HCT116 (cell line): ENCODE measurements at regions not wholly inside any gene's neighbourhood (a gene's known extent, or its start where the extent isn't known, plus 50 kb on each side); places are given as distances from the start of the nearest gene placed in this dataset.

Experiments used
- ATAC-seq: fragments of 200-7000 bp; cut with Tn5 transposase; 2 replicates; pipeline ENCODE4 v1.9.1; 2020; ENCODE audit warnings: mild to moderate bottlenecking, moderate library complexity
- BruUV-seq: library from RNA; stranded (reverse); fragments of 400-500 nt; replicated peaks from 2 replicates; lab custom pipeline; 2021; lab: Mats Ljungman, UMichigan
- CTCF ChIA-PET: fragments of 300-600 bp; sonication (Branson Sonifier 250); formaldehyde crosslinking; loops from one replicate; lab custom pipeline; 2021; ENCODE audit warnings: antibody characterized with exemption; lab: Charles Lee
- POLR2A ChIA-PET: fragments of 300-600, 350-600 bp; sonication (Branson Sonifier 250); formaldehyde crosslinking; loops from one replicate; lab custom pipeline; 2021; ENCODE audit warnings: antibody characterized with exemption; lab: Charles Lee
- RAD21 ChIA-PET, 2 experiments: fragments of 300-600 bp; sonication (Branson Sonifier 250); formaldehyde crosslinking; loops; one replicate each; lab custom pipeline; 2023; ENCODE audit warnings: low total read pairs in 2 of 2; ENCODE audit not compliant: uncharacterized antibody in 2 of 2, unreplicated experiment in 2 of 2, low non-redundant PET in 1 of 2; lab: Charles Lee
- DNase-seq: peaks from one replicate; pipeline ENCODE4 v3.0.0-alpha.2; 2010; ENCODE audit warnings: low read depth, low spot score
- H2AFZ ChIP-seq: fragments of 200-600 bp; shearing (Covaris generic), sonication (generic); 2 replicates; pipeline ENCODE4 v1.6.1; 2017; ENCODE audit warnings: low read depth, mixed run types, mixed read lengths, antibody characterized with exemption, low read length; ENCODE audit not compliant: poor library complexity, severe bottlenecking
- H3K27ac ChIP-seq: 2 replicates; pipeline ENCODE4 v1.5.1; 2012; ENCODE audit warnings: low read depth, low read length
- H3K27me3 ChIP-seq: fragments of 200-600 bp; sonication (generic); 2 replicates; pipeline ENCODE4 v1.6.1; 2016; ENCODE audit warnings: mixed run types, low read length, mixed read lengths; ENCODE audit not compliant: insufficient read depth
- H3K36me3 ChIP-seq, 2 experiments: fragments of 200-500 bp in 1 of 2; fragments of 200-600 bp in 1 of 2; sonication (Bioruptor generic) in 1 of 2; sonication (generic) in 1 of 2; 2 replicates each; pipeline versions ENCODE4 v1.5.1 to v1.6.1; 2014 to 2016; ENCODE audit warnings: low read length in 2 of 2, inconsistent platforms in 1 of 2, mixed read lengths in 1 of 2, mixed run types in 1 of 2; ENCODE audit not compliant: insufficient read depth in 2 of 2, control insufficient read depth in 1 of 2
- H3K4me1 ChIP-seq, 2 experiments: fragments of 200-600 bp in 1 of 2; sonication (generic) in 1 of 2; 2 replicates each; pipeline versions ENCODE4 v1.5.1 to v1.6.1; 2012 to 2017; ENCODE audit warnings: low read length in 2 of 2, inconsistent platforms in 1 of 2, mild to moderate bottlenecking in 1 of 2, mixed read lengths in 1 of 2, mixed run types in 1 of 2, moderate library complexity in 1 of 2; ENCODE audit not compliant: insufficient read depth in 2 of 2, control insufficient read depth in 1 of 2
- H3K4me2 ChIP-seq: fragments of 200-600 bp; sonication (generic); 2 replicates; pipeline ENCODE4 v1.6.1; 2017; ENCODE audit warnings: mixed run types, low read length, mixed read lengths
- H3K4me3 ChIP-seq, 2 experiments: fragments of 200-600 bp in 1 of 2; sonication (generic) in 1 of 2; replicated peaks in 1 of 2; 2 replicates each; pipeline ENCODE4 v1.5.1; 2011 to 2016; ENCODE audit warnings: low read length in 2 of 2, control low read depth in 1 of 2, low read depth in 1 of 2, mild to moderate bottlenecking in 1 of 2, mixed read lengths in 1 of 2, mixed run types in 1 of 2
- H3K79me2 ChIP-seq: fragments of 200-600 bp; sonication (generic); 2 replicates; pipeline ENCODE4 v1.6.1; 2017; ENCODE audit warnings: mild to moderate bottlenecking, mixed run types, low read length, moderate library complexity, mixed read lengths; ENCODE audit not compliant: insufficient read depth
- H3K9ac ChIP-seq: fragments of 200-600 bp; sonication (generic); 2 replicates; pipeline ENCODE4 v1.6.1; 2016; ENCODE audit warnings: low read length, mixed read lengths
- H3K9me2 ChIP-seq: fragments of 200-600 bp; sonication (generic), shearing (Covaris generic); 2 replicates; pipeline ENCODE4 v1.6.1; 2017; ENCODE audit warnings: mixed run types, mild to moderate bottlenecking, moderate library complexity; ENCODE audit not compliant: insufficient read depth
- H3K9me3 ChIP-seq, 2 experiments: fragments of 200-500 bp in 1 of 2; fragments of 200-600 bp in 1 of 2; sonication (Bioruptor generic) in 1 of 2; sonication (generic) in 1 of 2; 2 replicates each; pipeline ENCODE4 v1.6.1; 2014 to 2017; ENCODE audit warnings: low read length in 2 of 2, mixed read lengths in 2 of 2, inconsistent platforms in 1 of 2, low read depth in 1 of 2, mild to moderate bottlenecking in 1 of 2, mixed run types in 1 of 2, moderate library complexity in 1 of 2; ENCODE audit not compliant: control insufficient read depth in 1 of 2, insufficient read depth in 1 of 2
- H4K20me1 ChIP-seq: fragments of 200-600 bp; sonication (generic), shearing (Covaris generic); 2 replicates; pipeline ENCODE4 v1.6.1; 2017; ENCODE audit warnings: mixed run types, mild to moderate bottlenecking, moderate library complexity; ENCODE audit not compliant: insufficient read depth
- CBX3 ChIP-seq: IDR thresholded peaks from 2 replicates; pipeline ENCODE4 v1.6.1; 2012; ENCODE audit warnings: low read depth
- CEBPB ChIP-seq: IDR thresholded peaks from 2 replicates; pipeline ENCODE4 v1.6.1; 2012; ENCODE audit warnings: low read depth
- EGR1 ChIP-seq: IDR thresholded peaks from 2 replicates; pipeline ENCODE4 v1.6.1; 2012; ENCODE audit warnings: low read depth
- EZH2 ChIP-seq: fragments of 200-600 bp; sonication (generic); IDR thresholded peaks from 2 replicates; pipeline ENCODE4 v1.6.1; 2017; ENCODE audit warnings: antibody characterized with exemption, mixed run types
- EZH2phosphoT487 ChIP-seq: fragments of 200-600 bp; IDR thresholded peaks from 2 replicates; pipeline ENCODE4 v1.6.1; 2018; ENCODE audit warnings: antibody characterized with exemption, borderline replicate concordance
- JUND ChIP-seq: IDR thresholded peaks from 2 replicates; pipeline ENCODE4 v1.6.1; 2012
- POLR2AphosphoS5 ChIP-seq: IDR thresholded peaks from 2 replicates; pipeline ENCODE4 v1.6.1; 2011; ENCODE audit warnings: mild to moderate bottlenecking, low read depth, low read length, moderate library complexity
- RAD21 ChIP-seq: IDR thresholded peaks from 2 replicates; pipeline ENCODE4 v1.6.1; 2012; ENCODE audit warnings: low read depth, mild to moderate bottlenecking
- SIN3A ChIP-seq: IDR thresholded peaks from 2 replicates; pipeline ENCODE4 v1.6.1; 2012; ENCODE audit warnings: low read depth
- SP1 ChIP-seq: IDR thresholded peaks from 2 replicates; pipeline ENCODE4 v1.6.1; 2012; ENCODE audit warnings: low read depth
- TCF7L2 ChIP-seq: IDR thresholded peaks from 2 replicates; pipeline ENCODE4 v1.7.0; 2011; ENCODE audit warnings: borderline replicate concordance, inconsistent platforms; ENCODE audit not compliant: insufficient read depth, insufficient read length; ENCODE audit errors: extremely low read depth
- YY1 ChIP-seq: IDR thresholded peaks from 2 replicates; pipeline ENCODE4 v1.6.1; 2011; ENCODE audit warnings: low read length, low read depth, moderate library complexity, mild to moderate bottlenecking; ENCODE audit not compliant: insufficient replicate concordance; ENCODE audit errors: extremely low read depth
- ZFX ChIP-seq: fragments of 450-650 bp; IDR thresholded peaks from 2 replicates; pipeline ENCODE4 v1.6.1; 2017
- ZNF274 ChIP-seq: fragments of 200-500 bp; sonication (Bioruptor generic); IDR thresholded peaks from 2 replicates; pipeline ENCODE4 v1.6.1; 2014; ENCODE audit warnings: mild to moderate bottlenecking, low read depth, low read length, inconsistent platforms
- intact Hi-C: fragments of 100-400 bp; cut with micrococcal nuclease; formaldehyde crosslinking; loops from 2 replicates; pipeline ENCODE4 v1.10.0; 2022
- TF ChIP-seq, protein P1 (sequence below): IDR thresholded peaks from 2 replicates; pipeline ENCODE4 v1.6.1; 2012; ENCODE audit warnings: low read depth
- TF ChIP-seq, protein P2 (sequence below): IDR thresholded peaks from 2 replicates; pipeline ENCODE4 v1.6.1; 2011; ENCODE audit warnings: mild to moderate bottlenecking, low read length, moderate library complexity; ENCODE audit not compliant: insufficient replicate concordance; ENCODE audit errors: extremely low read depth
- TF ChIP-seq, protein P3 (sequence below): IDR thresholded peaks from 2 replicates; pipeline ENCODE4 v1.6.1; 2012
- TF ChIP-seq, protein P4 (sequence below): IDR thresholded peaks from 2 replicates; pipeline ENCODE4 v1.6.1; 2012
- TF ChIP-seq, protein P5 (sequence below), 3 experiments: fragments of 200-600 bp in 1 of 3; sonication (generic) in 1 of 3; IDR thresholded peaks in 2 of 3; conservative IDR thresholded peaks in 1 of 3; 2 replicates each; pipeline ENCODE4 v1.5.1; 2012 to 2017; ENCODE audit warnings: low read depth in 2 of 3, low read length in 2 of 3, antibody characterized with exemption in 1 of 3, borderline replicate concordance in 1 of 3, control low read depth in 1 of 3, mild to moderate bottlenecking in 1 of 3, mixed read lengths in 1 of 3, mixed run types in 1 of 3, moderate library complexity in 1 of 3; ENCODE audit not compliant: insufficient read depth in 1 of 3

DNA sequence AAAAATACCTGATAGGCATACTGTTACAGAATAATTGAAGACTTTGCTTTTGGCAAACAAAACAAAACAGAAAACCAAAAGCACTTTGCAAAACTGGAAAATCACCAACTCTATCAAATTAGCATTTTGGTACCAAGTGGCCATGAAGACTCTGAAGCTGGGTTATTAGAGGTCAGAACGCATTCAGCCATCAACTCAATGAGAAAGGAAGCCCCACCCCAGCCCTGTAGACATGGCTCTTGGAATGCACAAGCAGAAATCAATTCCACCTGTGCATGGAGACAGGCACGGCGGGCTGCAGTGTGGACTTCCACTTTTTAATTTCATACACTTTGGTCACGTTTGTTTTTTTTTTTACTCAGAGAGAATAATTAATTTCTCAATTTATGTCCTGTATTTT lies 93.6 kb upstream of the DHX15 start:
- no peak overlapping the region for H3K9ac ChIP-seq
- ATAC-seq (no peak), DNase-seq (no peak)
- TF ChIP-seq, protein P1, sequence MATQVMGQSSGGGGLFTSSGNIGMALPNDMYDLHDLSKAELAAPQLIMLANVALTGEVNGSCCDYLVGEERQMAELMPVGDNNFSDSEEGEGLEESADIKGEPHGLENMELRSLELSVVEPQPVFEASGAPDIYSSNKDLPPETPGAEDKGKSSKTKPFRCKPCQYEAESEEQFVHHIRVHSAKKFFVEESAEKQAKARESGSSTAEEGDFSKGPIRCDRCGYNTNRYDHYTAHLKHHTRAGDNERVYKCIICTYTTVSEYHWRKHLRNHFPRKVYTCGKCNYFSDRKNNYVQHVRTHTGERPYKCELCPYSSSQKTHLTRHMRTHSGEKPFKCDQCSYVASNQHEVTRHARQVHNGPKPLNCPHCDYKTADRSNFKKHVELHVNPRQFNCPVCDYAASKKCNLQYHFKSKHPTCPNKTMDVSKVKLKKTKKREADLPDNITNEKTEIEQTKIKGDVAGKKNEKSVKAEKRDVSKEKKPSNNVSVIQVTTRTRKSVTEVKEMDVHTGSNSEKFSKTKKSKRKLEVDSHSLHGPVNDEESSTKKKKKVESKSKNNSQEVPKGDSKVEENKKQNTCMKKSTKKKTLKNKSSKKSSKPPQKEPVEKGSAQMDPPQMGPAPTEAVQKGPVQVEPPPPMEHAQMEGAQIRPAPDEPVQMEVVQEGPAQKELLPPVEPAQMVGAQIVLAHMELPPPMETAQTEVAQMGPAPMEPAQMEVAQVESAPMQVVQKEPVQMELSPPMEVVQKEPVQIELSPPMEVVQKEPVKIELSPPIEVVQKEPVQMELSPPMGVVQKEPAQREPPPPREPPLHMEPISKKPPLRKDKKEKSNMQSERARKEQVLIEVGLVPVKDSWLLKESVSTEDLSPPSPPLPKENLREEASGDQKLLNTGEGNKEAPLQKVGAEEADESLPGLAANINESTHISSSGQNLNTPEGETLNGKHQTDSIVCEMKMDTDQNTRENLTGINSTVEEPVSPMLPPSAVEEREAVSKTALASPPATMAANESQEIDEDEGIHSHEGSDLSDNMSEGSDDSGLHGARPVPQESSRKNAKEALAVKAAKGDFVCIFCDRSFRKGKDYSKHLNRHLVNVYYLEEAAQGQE = no peak
- TF ChIP-seq POLR2AphosphoS5 = no peak
- TF ChIP-seq, protein P2, sequence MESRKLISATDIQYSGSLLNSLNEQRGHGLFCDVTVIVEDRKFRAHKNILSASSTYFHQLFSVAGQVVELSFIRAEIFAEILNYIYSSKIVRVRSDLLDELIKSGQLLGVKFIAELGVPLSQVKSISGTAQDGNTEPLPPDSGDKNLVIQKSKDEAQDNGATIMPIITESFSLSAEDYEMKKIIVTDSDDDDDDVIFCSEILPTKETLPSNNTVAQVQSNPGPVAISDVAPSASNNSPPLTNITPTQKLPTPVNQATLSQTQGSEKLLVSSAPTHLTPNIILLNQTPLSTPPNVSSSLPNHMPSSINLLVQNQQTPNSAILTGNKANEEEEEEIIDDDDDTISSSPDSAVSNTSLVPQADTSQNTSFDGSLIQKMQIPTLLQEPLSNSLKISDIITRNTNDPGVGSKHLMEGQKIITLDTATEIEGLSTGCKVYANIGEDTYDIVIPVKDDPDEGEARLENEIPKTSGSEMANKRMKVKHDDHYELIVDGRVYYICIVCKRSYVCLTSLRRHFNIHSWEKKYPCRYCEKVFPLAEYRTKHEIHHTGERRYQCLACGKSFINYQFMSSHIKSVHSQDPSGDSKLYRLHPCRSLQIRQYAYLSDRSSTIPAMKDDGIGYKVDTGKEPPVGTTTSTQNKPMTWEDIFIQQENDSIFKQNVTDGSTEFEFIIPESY = no peak
- no peak for TF ChIP-seq EZH2phosphoT487
- TF ChIP-seq ZNF274 = no peak
- TF ChIP-seq EZH2 = no peak
- no peak for TF ChIP-seq ZFX
- TF ChIP-seq SP1 = no peak
- TF ChIP-seq CEBPB = no peak
- no peak for TF ChIP-seq YY1
- TF ChIP-seq TCF7L2 = no peak
- no peak for TF ChIP-seq SIN3A
- TF ChIP-seq JUND = no peak
- TF ChIP-seq EGR1 = no peak
- TF ChIP-seq, protein P3, sequence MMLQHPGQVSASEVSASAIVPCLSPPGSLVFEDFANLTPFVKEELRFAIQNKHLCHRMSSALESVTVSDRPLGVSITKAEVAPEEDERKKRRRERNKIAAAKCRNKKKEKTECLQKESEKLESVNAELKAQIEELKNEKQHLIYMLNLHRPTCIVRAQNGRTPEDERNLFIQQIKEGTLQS = no peak
- TF ChIP-seq, protein P4, sequence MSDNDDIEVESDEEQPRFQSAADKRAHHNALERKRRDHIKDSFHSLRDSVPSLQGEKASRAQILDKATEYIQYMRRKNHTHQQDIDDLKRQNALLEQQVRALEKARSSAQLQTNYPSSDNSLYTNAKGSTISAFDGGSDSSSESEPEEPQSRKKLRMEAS = no peak
- TF ChIP-seq CBX3 = no peak
- TF ChIP-seq RAD21 = no peak
- TF ChIP-seq, protein P5, sequence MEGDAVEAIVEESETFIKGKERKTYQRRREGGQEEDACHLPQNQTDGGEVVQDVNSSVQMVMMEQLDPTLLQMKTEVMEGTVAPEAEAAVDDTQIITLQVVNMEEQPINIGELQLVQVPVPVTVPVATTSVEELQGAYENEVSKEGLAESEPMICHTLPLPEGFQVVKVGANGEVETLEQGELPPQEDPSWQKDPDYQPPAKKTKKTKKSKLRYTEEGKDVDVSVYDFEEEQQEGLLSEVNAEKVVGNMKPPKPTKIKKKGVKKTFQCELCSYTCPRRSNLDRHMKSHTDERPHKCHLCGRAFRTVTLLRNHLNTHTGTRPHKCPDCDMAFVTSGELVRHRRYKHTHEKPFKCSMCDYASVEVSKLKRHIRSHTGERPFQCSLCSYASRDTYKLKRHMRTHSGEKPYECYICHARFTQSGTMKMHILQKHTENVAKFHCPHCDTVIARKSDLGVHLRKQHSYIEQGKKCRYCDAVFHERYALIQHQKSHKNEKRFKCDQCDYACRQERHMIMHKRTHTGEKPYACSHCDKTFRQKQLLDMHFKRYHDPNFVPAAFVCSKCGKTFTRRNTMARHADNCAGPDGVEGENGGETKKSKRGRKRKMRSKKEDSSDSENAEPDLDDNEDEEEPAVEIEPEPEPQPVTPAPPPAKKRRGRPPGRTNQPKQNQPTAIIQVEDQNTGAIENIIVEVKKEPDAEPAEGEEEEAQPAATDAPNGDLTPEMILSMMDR (IDR thresholded peaks at IDR 0.05 in 2 of 3, conservative IDR thresholded peaks at IDR 0.05 in 1 of 3; ENCODE audit: borderline replicate concordance in 1 of 3, insufficient read depth in 1 of 3, low read depth in 2 of 3, low read length in 2 of 3) = no peak
- H2AFZ ChIP-seq = no peak overlapping the region
- no peaks in the 10 kb centered on the region for H3K36me3 ChIP-seq
- H3K9me2 ChIP-seq = no peaks in the 10 kb centered on the region
- intact Hi-C loops = no loop called here
- no peaks in the 10 kb centered on the region for H3K79me2 ChIP-seq
- no peak overlapping the region for H3K4me2 ChIP-seq
- ChIA-PET CTCF (no interaction called here), POLR2A (no interaction called here), RAD21 (no interaction called here)
- H3K27me3 ChIP-seq = 0 out of 2 replicates have a peak, but pooled peaks cover 6% of the 10 kb centered on the region
- no peak overlapping the region for H3K4me3 ChIP-seq
- no peak overlapping the region for H3K27ac ChIP-seq
- no peaks in the 10 kb centered on the region for H3K4me1 ChIP-seq
- H3K9me3 ChIP-seq = no peaks in the 10 kb centered on the region
- no peaks in the 10 kb centered on the region for H4K20me1 ChIP-seq
- BruUV-seq = no TSS peak
